HCT116 (cell line): ENCODE measurements at regions not wholly inside any gene's neighbourhood (a gene's known extent, or its start where the extent isn't known, plus 50 kb on each side); places are given as distances from the start of the nearest gene placed in this dataset.

Experiments
- ATAC-seq: fragments of 200-7000 bp; cut with Tn5 transposase; 2 replicates; pipeline ENCODE4 v1.9.1; 2020; ENCODE audit warnings: mild to moderate bottlenecking, moderate library complexity
- BruUV-seq: library from RNA; stranded (reverse); fragments of 400-500 nt; replicated peaks from 2 replicates; lab custom pipeline; 2021; lab: Mats Ljungman, UMichigan
- CTCF ChIA-PET: fragments of 300-600 bp; sonication (Branson Sonifier 250); formaldehyde crosslinking; loops from one replicate; lab custom pipeline; 2021; ENCODE audit warnings: antibody characterized with exemption; lab: Charles Lee
- POLR2A ChIA-PET: fragments of 300-600, 350-600 bp; sonication (Branson Sonifier 250); formaldehyde crosslinking; loops from one replicate; lab custom pipeline; 2021; ENCODE audit warnings: antibody characterized with exemption; lab: Charles Lee
- RAD21 ChIA-PET, 2 experiments: fragments of 300-600 bp; sonication (Branson Sonifier 250); formaldehyde crosslinking; loops; one replicate each; lab custom pipeline; 2023; ENCODE audit warnings: low total read pairs in 2 of 2; ENCODE audit not compliant: uncharacterized antibody in 2 of 2, unreplicated experiment in 2 of 2, low non-redundant PET in 1 of 2; lab: Charles Lee
- DNase-seq: peaks from one replicate; pipeline ENCODE4 v3.0.0-alpha.2; 2010; ENCODE audit warnings: low read depth, low spot score
- H2AFZ ChIP-seq: fragments of 200-600 bp; shearing (Covaris generic), sonication (generic); 2 replicates; pipeline ENCODE4 v1.6.1; 2017; ENCODE audit warnings: low read depth, mixed run types, mixed read lengths, antibody characterized with exemption, low read length; ENCODE audit not compliant: poor library complexity, severe bottlenecking
- H3K27ac ChIP-seq: 2 replicates; pipeline ENCODE4 v1.5.1; 2012; ENCODE audit warnings: low read depth, low read length
- H3K27me3 ChIP-seq: fragments of 200-600 bp; sonication (generic); 2 replicates; pipeline ENCODE4 v1.6.1; 2016; ENCODE audit warnings: mixed run types, low read length, mixed read lengths; ENCODE audit not compliant: insufficient read depth
- H3K36me3 ChIP-seq, 2 experiments: fragments of 200-500 bp in 1 of 2; fragments of 200-600 bp in 1 of 2; sonication (Bioruptor generic) in 1 of 2; sonication (generic) in 1 of 2; 2 replicates each; pipeline versions ENCODE4 v1.5.1 to v1.6.1; 2014 to 2016; ENCODE audit warnings: low read length in 2 of 2, inconsistent platforms in 1 of 2, mixed read lengths in 1 of 2, mixed run types in 1 of 2; ENCODE audit not compliant: insufficient read depth in 2 of 2, control insufficient read depth in 1 of 2
- H3K4me1 ChIP-seq, 2 experiments: fragments of 200-600 bp in 1 of 2; sonication (generic) in 1 of 2; 2 replicates each; pipeline versions ENCODE4 v1.5.1 to v1.6.1; 2012 to 2017; ENCODE audit warnings: low read length in 2 of 2, inconsistent platforms in 1 of 2, mild to moderate bottlenecking in 1 of 2, mixed read lengths in 1 of 2, mixed run types in 1 of 2, moderate library complexity in 1 of 2; ENCODE audit not compliant: insufficient read depth in 2 of 2, control insufficient read depth in 1 of 2
- H3K4me2 ChIP-seq: fragments of 200-600 bp; sonication (generic); 2 replicates; pipeline ENCODE4 v1.6.1; 2017; ENCODE audit warnings: mixed run types, low read length, mixed read lengths
- H3K4me3 ChIP-seq, 2 experiments: fragments of 200-600 bp in 1 of 2; sonication (generic) in 1 of 2; replicated peaks in 1 of 2; 2 replicates each; pipeline ENCODE4 v1.5.1; 2011 to 2016; ENCODE audit warnings: low read length in 2 of 2, control low read depth in 1 of 2, low read depth in 1 of 2, mild to moderate bottlenecking in 1 of 2, mixed read lengths in 1 of 2, mixed run types in 1 of 2
- H3K79me2 ChIP-seq: fragments of 200-600 bp; sonication (generic); 2 replicates; pipeline ENCODE4 v1.6.1; 2017; ENCODE audit warnings: mild to moderate bottlenecking, mixed run types, low read length, moderate library complexity, mixed read lengths; ENCODE audit not compliant: insufficient read depth
- H3K9ac ChIP-seq: fragments of 200-600 bp; sonication (generic); 2 replicates; pipeline ENCODE4 v1.6.1; 2016; ENCODE audit warnings: low read length, mixed read lengths
- H3K9me2 ChIP-seq: fragments of 200-600 bp; sonication (generic), shearing (Covaris generic); 2 replicates; pipeline ENCODE4 v1.6.1; 2017; ENCODE audit warnings: mixed run types, mild to moderate bottlenecking, moderate library complexity; ENCODE audit not compliant: insufficient read depth
- H3K9me3 ChIP-seq, 2 experiments: fragments of 200-500 bp in 1 of 2; fragments of 200-600 bp in 1 of 2; sonication (Bioruptor generic) in 1 of 2; sonication (generic) in 1 of 2; 2 replicates each; pipeline ENCODE4 v1.6.1; 2014 to 2017; ENCODE audit warnings: low read length in 2 of 2, mixed read lengths in 2 of 2, inconsistent platforms in 1 of 2, low read depth in 1 of 2, mild to moderate bottlenecking in 1 of 2, mixed run types in 1 of 2, moderate library complexity in 1 of 2; ENCODE audit not compliant: control insufficient read depth in 1 of 2, insufficient read depth in 1 of 2
- H4K20me1 ChIP-seq: fragments of 200-600 bp; sonication (generic), shearing (Covaris generic); 2 replicates; pipeline ENCODE4 v1.6.1; 2017; ENCODE audit warnings: mixed run types, mild to moderate bottlenecking, moderate library complexity; ENCODE audit not compliant: insufficient read depth
- CEBPB ChIP-seq: IDR thresholded peaks from 2 replicates; pipeline ENCODE4 v1.6.1; 2012; ENCODE audit warnings: low read depth
- ELF1 ChIP-seq: IDR thresholded peaks from 2 replicates; pipeline ENCODE4 v1.6.1; 2012; ENCODE audit warnings: low read depth, borderline replicate concordance
- FOSL1 ChIP-seq: IDR thresholded peaks from 2 replicates; pipeline ENCODE4 v1.6.1; 2012; ENCODE audit warnings: low read depth
- JUND ChIP-seq: IDR thresholded peaks from 2 replicates; pipeline ENCODE4 v1.6.1; 2012
- SP1 ChIP-seq: IDR thresholded peaks from 2 replicates; pipeline ENCODE4 v1.6.1; 2012; ENCODE audit warnings: low read depth
- TCF7L2 ChIP-seq: IDR thresholded peaks from 2 replicates; pipeline ENCODE4 v1.7.0; 2011; ENCODE audit warnings: borderline replicate concordance, inconsistent platforms; ENCODE audit not compliant: insufficient read depth, insufficient read length; ENCODE audit errors: extremely low read depth
- ZFX ChIP-seq: fragments of 450-650 bp; IDR thresholded peaks from 2 replicates; pipeline ENCODE4 v1.6.1; 2017
- ZNF274 ChIP-seq: fragments of 200-500 bp; sonication (Bioruptor generic); IDR thresholded peaks from 2 replicates; pipeline ENCODE4 v1.6.1; 2014; ENCODE audit warnings: mild to moderate bottlenecking, low read depth, low read length, inconsistent platforms
- intact Hi-C: fragments of 100-400 bp; cut with micrococcal nuclease; formaldehyde crosslinking; loops from 2 replicates; pipeline ENCODE4 v1.10.0; 2022

DNA sequence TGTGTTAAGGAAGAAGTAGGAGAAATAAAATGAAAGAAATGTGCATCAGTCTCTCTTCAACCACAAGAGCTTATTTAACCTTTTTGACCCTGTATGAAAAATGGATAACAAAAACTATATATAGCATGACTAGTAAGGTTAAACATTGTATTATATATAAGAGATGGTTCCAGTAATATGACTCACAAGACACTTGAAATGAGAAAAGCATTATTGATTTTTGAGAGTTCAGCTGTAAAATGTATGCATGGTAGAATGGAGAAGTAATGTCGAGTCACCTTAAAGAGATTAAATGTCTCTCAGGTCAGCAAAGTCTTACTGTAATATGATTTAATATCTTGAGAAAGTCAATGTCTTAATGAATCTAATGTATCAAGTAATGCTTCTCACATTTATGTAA, 860.9 kb downstream of the TAF11L14 start (continued):
- TF ChIP-seq ZNF274 (no peak), TCF7L2 (no peak)

DNA sequence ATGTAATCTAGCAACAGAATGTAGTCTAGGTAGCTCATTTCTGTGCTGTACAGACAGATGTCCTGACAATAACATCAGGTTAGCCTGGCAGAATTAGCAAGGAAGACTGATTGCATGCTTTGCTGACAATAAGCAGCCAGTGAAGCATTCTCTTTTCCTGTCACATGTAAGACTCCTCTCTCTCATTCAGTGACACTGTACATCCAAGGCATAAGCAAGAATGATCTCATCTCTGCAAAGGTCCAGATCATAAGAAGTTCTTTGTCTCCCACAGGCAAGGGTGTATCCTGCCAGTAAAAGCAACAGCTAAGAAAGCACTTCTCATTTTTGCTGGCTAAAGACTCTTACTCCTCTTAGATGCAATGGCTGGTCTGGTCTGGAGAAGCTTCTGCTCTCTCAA, 861.8 kb downstream of the TAF11L14 start:
- no TSS peak for BruUV-seq
- ATAC-seq: no peak
- no peak overlapping the region for H3K4me2 ChIP-seq
- no peak for DNase-seq
- ChIA-PET RAD21 (no interaction called here), POLR2A (no interaction called here), CTCF (no interaction called here)
- H3K79me2 ChIP-seq: no peaks in the 10 kb centered on the region
- no peak for TF ChIP-seq JUND
- no peak for TF ChIP-seq ZFX
- TF ChIP-seq SP1: no peak
- no peaks in the 10 kb centered on the region for H3K27me3 ChIP-seq
- no peak overlapping the region for H3K9ac ChIP-seq
- no peak overlapping the region for H2AFZ ChIP-seq
- no peaks in the 10 kb centered on the region for H3K36me3 ChIP-seq
- no peak overlapping the region for H3K27ac ChIP-seq
- H4K20me1 ChIP-seq: no peaks in the 10 kb centered on the region
- intact Hi-C loops: no loop called here
- H3K9me3 ChIP-seq: peaks cover 6 to 18% of the 10 kb centered on the region in 2 experiments; a peak in 3 of 4 replicates
- no peaks in the 10 kb centered on the region for H3K9me2 ChIP-seq
- H3K4me1 ChIP-seq: no peaks in the 10 kb centered on the region
- no peak overlapping the region for H3K4me3 ChIP-seq

DNA sequence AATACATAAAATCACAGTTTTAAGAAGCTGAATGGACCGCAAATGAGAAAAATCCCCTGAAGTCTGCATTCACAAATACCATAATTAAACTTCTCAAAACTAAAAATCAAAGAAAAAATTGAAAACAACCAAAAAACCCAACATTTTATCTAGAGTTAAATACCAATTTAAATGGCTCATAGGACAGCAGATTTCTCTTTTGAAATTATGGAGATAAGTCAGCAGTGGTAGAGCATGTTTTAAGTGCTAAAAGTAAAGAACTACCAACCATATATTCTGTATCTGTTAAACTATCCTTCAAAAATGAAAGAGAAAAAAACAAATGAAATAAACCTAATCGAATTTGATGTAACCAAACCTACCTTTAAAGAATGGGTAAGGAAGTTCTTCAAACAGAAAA, 862.8 kb downstream of the TAF11L14 start:
- no peak overlapping the region for H3K4me2 ChIP-seq

More for the DNA sequence above, 862.8 kb downstream of the TAF11L14 start:
- H3K9me3 ChIP-seq: peaks cover 6 to 15% of the 10 kb centered on the region in 2 experiments; a peak in 3 of 4 replicates
- no peaks in the 10 kb centered on the region for H3K79me2 ChIP-seq
- ChIA-PET RAD21 (no interaction called here), CTCF (no interaction called here), POLR2A (no interaction called here)
- intact Hi-C loops: no loop called here
- H3K9ac ChIP-seq: no peak overlapping the region
- no peaks in the 10 kb centered on the region for H3K4me1 ChIP-seq
- no peaks in the 10 kb centered on the region for H3K9me2 ChIP-seq
- no peaks in the 10 kb centered on the region for H3K27me3 ChIP-seq
- H3K27ac ChIP-seq: no peak overlapping the region
- no peaks in the 10 kb centered on the region for H3K36me3 ChIP-seq
- TF ChIP-seq ZFX (no peak), CEBPB (no peak), FOSL1 (no peak), ELF1 (no peak)
- no TSS peak for BruUV-seq
- no peak for ATAC-seq
- no peak for DNase-seq
- no peak overlapping the region for H2AFZ ChIP-seq
- H3K4me3 ChIP-seq: no peak overlapping the region
- H4K20me1 ChIP-seq: no peaks in the 10 kb centered on the region
